GM12878 (cell line): ENCODE measurements at regions not wholly inside any gene's neighbourhood (a gene's known extent, or its start where the extent isn't known, plus 50 kb on each side); places are given as distances from the start of the nearest gene placed in this dataset.

Experiments used
- ATAC-seq: fragments of 200-7000 bp; cut with Tn5 transposase; 3 replicates; pipeline ENCODE4 v1.9.1; 2020; ENCODE audit warnings: mild to moderate bottlenecking, moderate library complexity
- BruUV-seq: library from RNA; stranded (reverse); fragments of 400-500 nt; replicated peaks from 2 replicates; lab custom pipeline; 2021; lab: Mats Ljungman, UMichigan
- CTCF ChIA-PET: fragments of 300-600 bp; sonication (Branson Sonifier 250); formaldehyde crosslinking; extraction: SDS; loops from one replicate; lab custom pipeline; 2021; ENCODE audit warnings: inconsistent platforms; lab: Yijun Ruan, JAX
- POLR2A ChIA-PET: fragments of 350-600 bp; formaldehyde crosslinking; extraction: SDS; loops from one replicate; lab custom pipeline; 2021; ENCODE audit warnings: inconsistent platforms; lab: Charles Lee
- RAD21 ChIA-PET: fragments of 300-600 bp; sonication (Branson Sonifier 250); formaldehyde crosslinking; loops from one replicate; lab custom pipeline; 2023; ENCODE audit warnings: antibody characterized with exemption; ENCODE audit not compliant: unreplicated experiment; lab: Charles Lee
- SMC1A ChIA-PET: fragments of 300-600 bp; sonication (Branson Sonifier 250); formaldehyde crosslinking; loops from one replicate; lab custom pipeline; 2023; ENCODE audit not compliant: unreplicated experiment, uncharacterized antibody; lab: Charles Lee
- DNase-seq: peaks from one replicate; pipeline ENCODE4 v3.0.0-alpha.2; 2011; ENCODE audit warnings: low read depth, low spot score
- FAIRE-seq: peaks from 3 replicates; lab custom pipeline; 2011; peaks lifted over from hg19 to GRCh38; lab: Jason Lieb, UNC
- H2AFZ ChIP-seq: 2 replicates; pipeline ENCODE4 v1.6.0; 2011; ENCODE audit warnings: low read depth, low read length, control low read depth; ENCODE audit not compliant: control insufficient read depth
- H3K27ac ChIP-seq: 2 replicates; pipeline ENCODE4 v1.5.1; 2011; ENCODE audit warnings: control low read depth; ENCODE audit not compliant: control insufficient read depth, insufficient read depth
- H3K27me3 ChIP-seq, 2 experiments: replicated peaks in 1 of 2; 2 replicates each; pipeline versions ENCODE4 v1.6.0 to v1.6.1; 2011; ENCODE audit warnings: low read length in 1 of 2; ENCODE audit not compliant: control insufficient read depth in 2 of 2, insufficient read depth in 2 of 2
- H3K36me3 ChIP-seq, 2 experiments: 2 replicates each; pipeline ENCODE4 v1.5.1; 2011; ENCODE audit warnings: low read length in 1 of 2; ENCODE audit not compliant: control insufficient read depth in 2 of 2, insufficient read depth in 2 of 2
- H3K4me1 ChIP-seq: 2 replicates; pipeline ENCODE4 v1.6.1; 2011; ENCODE audit warnings: mild to moderate bottlenecking, low read length, moderate library complexity, mixed read lengths; ENCODE audit not compliant: control insufficient read depth, insufficient read depth
- H3K4me2 ChIP-seq: 2 replicates; pipeline ENCODE4 v1.6.0; 2011; ENCODE audit warnings: control low read depth; ENCODE audit not compliant: control insufficient read depth, insufficient read depth
- H3K4me3 ChIP-seq: fragments of 200-600 bp; sonication (generic); 2 replicates; pipeline ENCODE4 v1.5.1; 2016
- H3K79me2 ChIP-seq: 2 replicates; pipeline ENCODE4 v1.6.0; 2011; ENCODE audit warnings: low read length; ENCODE audit not compliant: control insufficient read depth, insufficient read depth
- H3K9ac ChIP-seq: 2 replicates; pipeline ENCODE4 v1.8.0; 2011; ENCODE audit warnings: low read length, control low read depth, mixed read lengths; ENCODE audit not compliant: control insufficient read depth, insufficient read depth
- H3K9me3 ChIP-seq: replicated peaks from 3 replicates; pipeline ENCODE4 v1.5.1; 2011; ENCODE audit warnings: mild to moderate bottlenecking, low read length; ENCODE audit not compliant: control insufficient read depth, insufficient read depth
- H4K20me1 ChIP-seq: 2 replicates; pipeline ENCODE4 v1.6.0; 2011; ENCODE audit not compliant: control insufficient read depth, insufficient read depth
- ASH2L ChIP-seq: fragments of 300-600, 200-600 bp; sonication (generic); IDR thresholded peaks from 2 replicates; pipeline ENCODE4 v1.6.1; 2017; ENCODE audit warnings: low read depth, mild to moderate bottlenecking, borderline replicate concordance
- BCL3 ChIP-seq: IDR thresholded peaks from 2 replicates; pipeline ENCODE4 v1.6.1; 2011; ENCODE audit warnings: borderline replicate concordance, low read depth, mild to moderate bottlenecking, moderate library complexity, low read length; ENCODE audit not compliant: insufficient read depth, poor library complexity, severe bottlenecking
- CBFB ChIP-seq: IDR thresholded peaks from 2 replicates; pipeline ENCODE4 v1.6.1; 2016; ENCODE audit warnings: antibody characterized with exemption, low read depth
- CBX3 ChIP-seq: fragments of 200-600 bp; sonication (generic); IDR thresholded peaks from 2 replicates; pipeline ENCODE4 v1.6.1; 2016; ENCODE audit warnings: low read depth, borderline replicate concordance
- CBX5 ChIP-seq: sonication (generic); IDR thresholded peaks from 2 replicates; pipeline ENCODE4 v1.6.1; 2016; ENCODE audit warnings: low read depth, moderate library complexity, mild to moderate bottlenecking, inconsistent platforms
- CHD1 ChIP-seq: IDR thresholded peaks from 2 replicates; pipeline ENCODE4 v1.6.1; 2012; ENCODE audit warnings: low read depth, low read length, improper control_type of control experiment
- E2F4 ChIP-seq: IDR thresholded peaks from 2 replicates; pipeline ENCODE4 v1.6.1; 2012; ENCODE audit warnings: low read depth, low read length, improper control_type of control experiment
- FOS ChIP-seq: IDR thresholded peaks from 3 replicates; pipeline ENCODE4 v1.6.1; 2011; ENCODE audit warnings: borderline replicate concordance; ENCODE audit not compliant: insufficient read length; ENCODE audit errors: extremely low read depth
- HDAC6 ChIP-seq: fragments of 200-600 bp; sonication (generic); IDR thresholded peaks from one replicate; pipeline ENCODE4 v1.8.0; 2017; ENCODE audit warnings: antibody characterized with exemption; ENCODE audit not compliant: unreplicated experiment
- IKZF2 ChIP-seq, 2 experiments: fragments of 450-650 bp; IDR thresholded peaks; 2 replicates each; pipeline ENCODE4 v1.6.1; 2017; ENCODE audit warnings: mild to moderate bottlenecking in 2 of 2, moderate library complexity in 2 of 2
- LARP7 ChIP-seq: fragments of 450-650 bp; IDR thresholded peaks from 2 replicates; pipeline ENCODE4 v1.6.1; 2017; ENCODE audit warnings: mild to moderate bottlenecking
- NR2C2 ChIP-seq: IDR thresholded peaks from 2 replicates; pipeline ENCODE4 v1.6.1; 2011; ENCODE audit warnings: borderline replicate concordance, low read depth; ENCODE audit not compliant: control insufficient read depth, insufficient read length
- NRF1 ChIP-seq: conservative IDR thresholded peaks from 2 replicates; pipeline ENCODE4 v1.6.1; 2011; ENCODE audit warnings: mild to moderate bottlenecking, low read depth, low read length, improper control_type of control experiment
- POLR2A ChIP-seq: IDR thresholded peaks from 2 replicates; pipeline ENCODE4 v1.6.1; 2011; ENCODE audit warnings: low read depth, mild to moderate bottlenecking, low read length
- SPI1 ChIP-seq: IDR thresholded peaks from 2 replicates; pipeline ENCODE4 v1.6.1; 2011; ENCODE audit warnings: low read depth, mild to moderate bottlenecking, low read length, moderate library complexity, borderline replicate concordance; ENCODE audit not compliant: insufficient read depth
- STAT1 ChIP-seq: fragments of 450-650 bp; conservative IDR thresholded peaks from 2 replicates; pipeline ENCODE4 v1.6.1; 2014; ENCODE audit warnings: antibody characterized with exemption, mild to moderate bottlenecking
- TARDBP ChIP-seq: IDR thresholded peaks from 2 replicates; pipeline ENCODE4 v1.6.1; 2016; ENCODE audit warnings: borderline replicate concordance
- TBL1XR1 ChIP-seq: IDR thresholded peaks from 2 replicates; pipeline ENCODE4 v1.6.1; 2012; ENCODE audit warnings: low read depth, low read length, improper control_type of control experiment
- TCF7 ChIP-seq: IDR thresholded peaks from 2 replicates; pipeline ENCODE4 v1.6.1; 2014; ENCODE audit warnings: antibody characterized with exemption, borderline replicate concordance
- WGBS: methylation state at CpG from one replicate; pipeline ENCODE4 v1.1.6; 2016; ENCODE audit warnings: low lambda C conversion rate; ENCODE audit not compliant: insufficient replicate concordance, insufficient coverage; ENCODE audit errors: missing lambda C conversion rate; 5-methylcytosine and 5-hydroxymethylcytosine counted together
- in situ Hi-C: fragments of 300-500 bp; cut with MboI; formaldehyde crosslinking; loops from 9 replicates; pipeline ENCODE4 v1.14.3; 2018; ENCODE audit warnings: mixed read lengths
- intact Hi-C: fragments of 100-400 bp; cut with micrococcal nuclease; formaldehyde crosslinking; loops from one replicate; pipeline ENCODE4 v1.14.2; 2022; ENCODE audit not compliant: unreplicated experiment

- Histone ChIP-seq H3K9me3 (no peaks in the 10 kb centered on the region), H3K4me3 (no peak overlapping the region), H3K79me2 (no peaks in the 10 kb centered on the region), H3K4me1 (no peaks in the 10 kb centered on the region), H3K9ac (no peak overlapping the region), H3K27me3 (no peaks in the 10 kb centered on the region), H3K4me2 (no peak overlapping the region), H4K20me1 (no peaks in the 10 kb centered on the region), H3K27ac (no peak overlapping the region), H2AFZ (no peak overlapping the region), H3K36me3 (no peaks in the 10 kb centered on the region)
- no TSS peak for BruUV-seq
- POLR2A ChIA-PET = no interaction called here
- no peak for ATAC-seq
- SMC1A ChIA-PET = no interaction called here
- intact Hi-C loops (no loop called here), in situ Hi-C loops (no loop called here)
- CTCF ChIA-PET = interaction anchor here (0.6 kb wide), 1 partner anchor 15 kb away, joined by 3 read pairs; no protein-coding TSS in a partner anchor
- RAD21 ChIA-PET = no interaction called here
- no peak for TF ChIP-seq TARDBP
- TF ChIP-seq ASH2L = no peak
- no peak for FAIRE-seq
- 25% methylated on average over 3 of the region's 3 CpGs for WGBS
- DNase-seq = no peak
These were observed 433.0 kb upstream of the REG3G start for GRCh38 chr2:78592491-78592890.

- 0% methylated on average over 1 of the region's 1 CpG for WGBS
- ChIA-PET RAD21 (no interaction called here), POLR2A (no interaction called here), SMC1A (no interaction called here), CTCF (no interaction called here)
- no peak for DNase-seq
- FAIRE-seq = no peak
- no peak for ATAC-seq
- Histone ChIP-seq H3K79me2 (no peaks in the 10 kb centered on the region), H3K4me3 (no peak overlapping the region), H3K4me2 (no peak overlapping the region), H3K36me3 (no peaks in the 10 kb centered on the region), H3K4me1 (no peaks in the 10 kb centered on the region), H3K9ac (no peak overlapping the region), H3K27me3 (no peaks in the 10 kb centered on the region), H3K27ac (no peak overlapping the region), H2AFZ (no peak overlapping the region), H3K9me3 (no peaks in the 10 kb centered on the region), H4K20me1 (no peaks in the 10 kb centered on the region)
- BruUV-seq = no TSS peak
- intact Hi-C loops (no loop called here), in situ Hi-C loops (no loop called here)
- TF ChIP-seq TCF7 (no peak), E2F4 (no peak), STAT1 (no peak), CBFB (no peak), IKZF2 (IDR thresholded peaks at IDR 0.05) (no peak), TBL1XR1 (no peak), FOS (no peak), LARP7 (no peak), POLR2A (no peak), CBX3 (no peak), CBX5 (no peak), CHD1 (no peak), SPI1 (no peak), BCL3 (no peak), NR2C2 (no peak), NRF1 (no peak), HDAC6 (no peak)
These were observed 424.4 kb upstream of the REG3G start for GRCh38 chr2:78601113-78601512.
